GM18511 (cell line): ENCODE measurements at regions not wholly inside any gene's neighbourhood (a gene's known extent, or its start where the extent isn't known, plus 50 kb on each side); places are given as distances from the start of the nearest gene placed in this dataset.

Experiments
- ATAC-seq: cut with Tn5 transposase; IDR thresholded peaks from one replicate; pipeline ENCODE4 v1.9.1; 2021; ENCODE audit warnings: mild to moderate bottlenecking, moderate library complexity; ENCODE audit not compliant: unreplicated experiment

- ATAC-seq, result no peak
Observed at GRCh38 chr12:38984388-38984787, 79.0 kb upstream of the CPNE8 start.

- no peak for ATAC-seq
Observed at GRCh38 chr12:38983117-38983571, 77.8 kb upstream of the CPNE8 start.

GRCh38 chr12:38977132-38977531 lies 71.7 kb upstream of the CPNE8 start:
- no peak for ATAC-seq

- ATAC-seq, result no peak
Observed at GRCh38 chr12:38969706-38970105, 64.3 kb upstream of the CPNE8 start.

GRCh38 chr12:38961683-38962082 lies 56.3 kb upstream of the CPNE8 start:
- no peak for ATAC-seq

GRCh38 chr12:38961012-38961411 lies 55.6 kb upstream of the CPNE8 start:
- no peak for ATAC-seq

GRCh38 chr12:38956337-38956736 lies 50.9 kb upstream of the CPNE8 start:
- ATAC-seq, result no peak
